Testis (tissue), 2 donors: ENCODE measurements at regions not wholly inside any gene's neighbourhood (a gene's known extent, or its start where the extent isn't known, plus 50 kb on each side); places are given as distances from the start of the nearest gene placed in this dataset.

Experiments used
- DNase-seq: peaks from one replicate; pipeline ENCODE4 v3.0.0-alpha.2; 2019
- H3K27ac ChIP-seq, 2 donors: fragments of 200-600 bp; sonication (generic); one replicate each; pipeline ENCODE4 v1.5.1; 2019
- H3K27me3 ChIP-seq: fragments of 200-600 bp; sonication (generic); one replicate; pipeline ENCODE4 v1.5.1; 2019
- H3K36me3 ChIP-seq: fragments of 200-600 bp; sonication (generic); one replicate; pipeline ENCODE4 v1.5.1; 2017; ENCODE audit warnings: low read depth; ENCODE audit errors: missing control alignments
- H3K4me1 ChIP-seq: fragments of 200-600 bp; sonication (generic); one replicate; pipeline ENCODE4 v1.5.1; 2019
- H3K4me3 ChIP-seq, 2 donors: fragments of 200-600 bp; sonication (generic); one replicate each; pipeline ENCODE4 v1.5.1; 2017 to 2019
- H3K9me3 ChIP-seq: fragments of 200-600 bp; sonication (generic); one replicate; pipeline ENCODE4 v1.5.1; 2017
- POLR2A ChIP-seq: fragments of 450-650 bp; IDR thresholded peaks from one replicate; pipeline ENCODE4 v1.6.1; 2017; ENCODE audit warnings: antibody characterized with exemption, mild to moderate bottlenecking, moderate library complexity
- WGBS, 2 donors: methylation state at CpG; one replicate each; pipeline ENCODE4 v1.1.5; 2018; 5-methylcytosine and 5-hydroxymethylcytosine counted together
- intact Hi-C: fragments of 100-400 bp; cut with DNase I; formaldehyde crosslinking; loops from one replicate; pipeline ENCODE4 v1.15.1; 2023; ENCODE audit warnings: low total_unique reads
- TF ChIP-seq, protein P1 (sequence below), 3 experiments: fragments of 450-650 bp in 2 of 3; fragments of 200-600 bp in 1 of 3; sonication (generic) in 1 of 3; IDR thresholded peaks; one replicate each; pipeline ENCODE4 v1.5.1; 2016 to 2019; ENCODE audit warnings: antibody characterized with exemption in 3 of 3, mild to moderate bottlenecking in 2 of 3, moderate library complexity in 1 of 3

DNA sequence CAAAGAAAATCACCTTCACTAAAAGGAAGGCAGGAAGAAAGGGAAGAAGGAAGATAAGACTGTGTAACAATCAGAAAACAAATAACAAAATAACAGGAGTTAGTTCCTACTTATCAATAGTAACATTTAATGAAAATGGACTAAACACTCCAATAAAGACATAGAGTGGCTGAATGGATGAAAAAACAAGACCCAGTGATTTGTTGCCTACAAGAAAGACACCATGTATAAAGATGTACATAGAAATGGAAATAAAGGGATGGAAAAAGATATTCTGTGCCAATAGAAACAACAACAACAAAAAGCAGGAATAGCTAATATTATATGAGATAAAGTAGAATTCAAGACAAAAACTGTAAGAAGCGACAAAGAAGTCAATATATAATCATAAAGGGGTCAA is 116.8 kb downstream of the LURAP1L start:
- H3K27me3 ChIP-seq, result no peaks in the 10 kb centered on the region
- H3K9me3 ChIP-seq, result no peaks in the 10 kb centered on the region
- H3K4me1 ChIP-seq, result no peaks in the 10 kb centered on the region
- no peak overlapping the region for H3K27ac ChIP-seq
- WGBS, 2 donors, result 91 to 97% methylated on average over 1 of the region's 1 CpG
- intact Hi-C loops, result no loop called here
- TF ChIP-seq, protein P1, sequence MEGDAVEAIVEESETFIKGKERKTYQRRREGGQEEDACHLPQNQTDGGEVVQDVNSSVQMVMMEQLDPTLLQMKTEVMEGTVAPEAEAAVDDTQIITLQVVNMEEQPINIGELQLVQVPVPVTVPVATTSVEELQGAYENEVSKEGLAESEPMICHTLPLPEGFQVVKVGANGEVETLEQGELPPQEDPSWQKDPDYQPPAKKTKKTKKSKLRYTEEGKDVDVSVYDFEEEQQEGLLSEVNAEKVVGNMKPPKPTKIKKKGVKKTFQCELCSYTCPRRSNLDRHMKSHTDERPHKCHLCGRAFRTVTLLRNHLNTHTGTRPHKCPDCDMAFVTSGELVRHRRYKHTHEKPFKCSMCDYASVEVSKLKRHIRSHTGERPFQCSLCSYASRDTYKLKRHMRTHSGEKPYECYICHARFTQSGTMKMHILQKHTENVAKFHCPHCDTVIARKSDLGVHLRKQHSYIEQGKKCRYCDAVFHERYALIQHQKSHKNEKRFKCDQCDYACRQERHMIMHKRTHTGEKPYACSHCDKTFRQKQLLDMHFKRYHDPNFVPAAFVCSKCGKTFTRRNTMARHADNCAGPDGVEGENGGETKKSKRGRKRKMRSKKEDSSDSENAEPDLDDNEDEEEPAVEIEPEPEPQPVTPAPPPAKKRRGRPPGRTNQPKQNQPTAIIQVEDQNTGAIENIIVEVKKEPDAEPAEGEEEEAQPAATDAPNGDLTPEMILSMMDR (IDR thresholded peaks at IDR 0.05), result no peak
- TF ChIP-seq POLR2A, result no peak
- H3K36me3 ChIP-seq, result no peaks in the 10 kb centered on the region
- H3K4me3 ChIP-seq, result no peak overlapping the region
- DNase-seq, result no peak

DNA sequence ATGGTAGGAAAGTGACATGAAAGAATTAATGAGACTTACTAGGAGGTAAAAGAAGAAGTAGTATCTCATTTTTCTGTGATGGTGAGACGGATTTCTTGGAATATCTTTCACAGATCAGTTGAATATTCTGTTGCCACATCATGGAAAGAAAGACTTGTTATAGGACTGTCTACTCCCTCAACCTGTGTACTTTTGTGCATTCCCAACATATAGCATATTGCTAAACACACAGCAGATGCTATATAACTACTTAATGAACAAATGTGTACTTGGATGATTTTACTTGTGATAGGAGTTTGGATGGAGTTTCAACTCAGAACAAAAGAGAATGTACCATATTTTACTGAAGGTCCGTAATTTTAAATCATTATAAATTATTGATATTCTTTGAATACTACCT is 128.5 kb downstream of the LURAP1L start:
- H3K27me3 ChIP-seq, result no peaks in the 10 kb centered on the region
- H3K4me1 ChIP-seq, result no peaks in the 10 kb centered on the region
- no peak for DNase-seq
- no peak for TF ChIP-seq POLR2A
- TF ChIP-seq, protein P1 (IDR thresholded peaks at IDR 0.05), result no peak
- H3K36me3 ChIP-seq, result no peaks in the 10 kb centered on the region
- intact Hi-C loops, result no loop called here
- no peak overlapping the region for H3K4me3 ChIP-seq
- WGBS, 2 donors, result 91 to 93% methylated on average over 2 of the region's 2 CpGs
- no peaks in the 10 kb centered on the region for H3K9me3 ChIP-seq
- H3K27ac ChIP-seq, result no peak overlapping the region

DNA sequence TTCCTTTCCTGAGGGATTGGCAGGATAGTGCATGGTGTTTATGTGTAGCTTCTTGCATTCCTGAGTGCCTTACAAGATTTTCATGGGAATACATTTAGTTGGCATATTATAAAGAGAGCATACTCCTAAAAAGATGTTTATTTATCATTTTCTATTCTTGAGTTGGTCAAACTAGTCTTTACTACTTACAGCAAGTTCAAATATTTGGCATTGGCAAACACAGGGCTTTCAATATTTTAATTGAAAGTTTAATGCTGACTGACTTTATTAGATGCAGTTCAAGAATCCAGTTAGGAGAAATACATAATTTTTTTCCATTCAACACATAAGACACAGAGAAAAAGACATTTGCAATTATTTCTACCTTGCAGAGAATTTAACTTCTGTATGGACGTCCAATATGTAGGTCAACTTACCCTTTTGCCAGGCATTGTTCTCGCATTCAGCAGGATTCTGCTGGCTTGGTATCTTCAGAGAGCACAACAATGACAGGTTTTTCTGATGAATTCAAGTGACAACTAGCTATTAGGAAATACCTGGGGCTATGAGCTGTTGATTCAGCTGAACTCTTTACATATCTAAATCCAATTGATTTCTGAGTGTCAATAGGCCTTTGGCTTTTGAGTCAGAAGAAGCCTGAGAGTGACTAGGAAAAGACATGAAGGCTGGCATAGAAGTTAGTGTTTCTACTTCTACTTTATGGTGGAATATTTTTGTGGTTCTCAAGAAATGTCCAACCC is 129.6 kb downstream of the LURAP1L start:
- Histone ChIP-seq H3K27me3 (no peaks in the 10 kb centered on the region), H3K36me3 (no peaks in the 10 kb centered on the region), H3K4me1 (no peaks in the 10 kb centered on the region), H3K9me3 (no peaks in the 10 kb centered on the region), H3K27ac (no peak overlapping the region), H3K4me3 (no peak overlapping the region)
- DNase-seq, result no peak
- intact Hi-C loops, result no loop called here
- TF ChIP-seq POLR2A, result no peak
- TF ChIP-seq, protein P1 (IDR thresholded peaks at IDR 0.05), result no peak
- WGBS, 2 donors, result 90 to 96% methylated on average over 2 of the region's 2 CpGs

DNA sequence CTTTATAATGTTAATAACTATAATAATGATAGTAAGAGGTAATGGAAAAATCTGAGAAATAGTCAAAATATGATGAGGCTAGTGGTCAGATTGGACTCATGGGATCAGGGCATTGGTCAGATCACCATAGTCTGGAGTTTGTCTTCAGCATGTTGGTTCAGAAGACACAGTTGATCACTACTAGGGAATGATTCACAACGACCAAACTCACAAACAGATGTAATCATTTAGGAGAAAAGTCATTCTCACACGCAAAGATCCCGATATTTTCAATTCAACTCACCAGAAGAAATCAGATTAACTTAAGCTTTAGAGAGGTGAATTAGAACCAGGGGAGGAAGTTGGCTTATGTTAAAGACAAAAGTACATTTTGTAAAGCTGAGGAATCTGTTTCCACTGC is 131.8 kb downstream of the LURAP1L start:
- no peak overlapping the region for H3K27ac ChIP-seq
- no peaks in the 10 kb centered on the region for H3K36me3 ChIP-seq
- no peaks in the 10 kb centered on the region for H3K27me3 ChIP-seq
- TF ChIP-seq, protein P1 (IDR thresholded peaks at IDR 0.05), result no peak
- no peak for TF ChIP-seq POLR2A
- 76 to 83% methylated on average over 3 of the region's 3 CpGs for WGBS, 2 donors
- H3K9me3 ChIP-seq, result no peaks in the 10 kb centered on the region
- no peak overlapping the region for H3K4me3 ChIP-seq
- intact Hi-C loops, result no loop called here
- no peaks in the 10 kb centered on the region for H3K4me1 ChIP-seq
- DNase-seq, result no peak

DNA sequence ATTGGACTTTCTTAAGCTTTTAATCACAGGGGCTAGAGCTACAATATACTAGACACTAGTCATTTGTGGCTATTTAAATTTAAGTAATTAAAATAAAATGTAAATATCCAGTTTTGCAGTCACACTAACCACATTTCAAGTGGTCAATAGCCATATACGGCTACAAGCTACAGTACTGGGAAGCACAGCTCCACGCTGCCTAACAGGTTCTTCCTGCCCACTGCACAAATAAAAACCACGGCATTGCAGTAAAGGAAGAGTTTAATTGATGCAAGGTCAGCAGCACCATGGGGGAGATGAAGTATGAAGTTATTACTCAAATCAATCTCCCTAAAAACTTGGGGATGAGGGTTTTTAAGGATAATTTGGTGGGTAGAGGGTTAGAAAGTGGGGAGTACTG is 134.1 kb downstream of the LURAP1L start:
- no peaks in the 10 kb centered on the region for H3K9me3 ChIP-seq
- H3K4me1 ChIP-seq, result no peaks in the 10 kb centered on the region
- DNase-seq, result no peak
- H3K27ac ChIP-seq, result no peak overlapping the region
- TF ChIP-seq, protein P1 (IDR thresholded peaks at IDR 0.05), result no peak
- no peak for TF ChIP-seq POLR2A
- no peak overlapping the region for H3K4me3 ChIP-seq
- intact Hi-C loops, result no loop called here
- H3K27me3 ChIP-seq, result no peaks in the 10 kb centered on the region
- 89 to 90% methylated on average over 3 of the region's 3 CpGs for WGBS, 2 donors
- H3K36me3 ChIP-seq, result no peaks in the 10 kb centered on the region
